ENCODE measurements at regions not wholly inside any gene's neighbourhood (a gene's known extent, or its start where the extent isn't known, plus 50 kb on each side); places are given as distances from the start of the nearest gene placed in this dataset.

GRCh38 chr3:181906338-181906737 is 194.6 kb downstream of the SOX2 start:
- TF ChIP-seq CTCF (conservative IDR thresholded peaks at IDR 0.05; ENCODE audit: low read depth, low read length) (no peak), EZH2 (IDR thresholded peaks at IDR 0.05; ENCODE audit: borderline replicate concordance, low read depth, low read length, poor library complexity, severe bottlenecking) (no peak)
